Naive thymus-derived CD4-positive, alpha-beta T cell (primary cell): ENCODE measurements at regions not wholly inside any gene's neighbourhood (a gene's known extent, or its start where the extent isn't known, plus 50 kb on each side); places are given as distances from the start of the nearest gene placed in this dataset.
A peak's percentile ranks its signal among the peaks of the same experiment; 100 is the strongest.

Source experiments
- ATAC-seq: fragments of 150-1000 bp; cut with Tn5 transposase; 2 replicates; pipeline ENCODE4 v1.10.0; 2021; ENCODE audit warnings: mild to moderate bottlenecking, moderate library complexity
- CTCF ChIA-PET: fragments of 350-600 bp; sonication (Branson Sonifier 250); formaldehyde crosslinking; loops from one replicate; lab custom pipeline; 2021; ENCODE audit warnings: antibody characterized with exemption; lab: Charles Lee
- POLR2A ChIA-PET: fragments of 350-600 bp; sonication (Branson Sonifier 250); formaldehyde crosslinking; loops from one replicate; lab custom pipeline; 2021; ENCODE audit warnings: antibody characterized with exemption, inconsistent platforms; lab: Charles Lee
- DNase-seq, 9 donors: peaks; one replicate each; pipeline versions ENCODE4 v3.0.0 to v3.0.0-alpha.2; 2020 to 2022; ENCODE audit warnings: mixed read lengths in 1 of 9
- H3K27ac ChIP-seq: one replicate; pipeline ENCODE4 v1.7.0; 2013; ENCODE audit warnings: mild to moderate bottlenecking, low read depth, low read length, moderate library complexity
- H3K27me3 ChIP-seq, 2 donors: one replicate each; pipeline ENCODE4 v1.7.0; 2013; ENCODE audit warnings: low read length in 2 of 2, mild to moderate bottlenecking in 2 of 2, moderate library complexity in 2 of 2; ENCODE audit not compliant: control insufficient read depth in 2 of 2, insufficient read depth in 2 of 2
- H3K36me3 ChIP-seq, 3 experiments: 1 replicate in 2 of 3; 2 replicates in 1 of 3; pipeline ENCODE4 v1.7.0; 2013; ENCODE audit warnings: low read length in 3 of 3, mild to moderate bottlenecking in 3 of 3, moderate library complexity in 1 of 3; ENCODE audit not compliant: insufficient read depth in 3 of 3, control insufficient read depth in 2 of 3
- H3K4me1 ChIP-seq, 2 donors: one replicate each; pipeline ENCODE4 v1.7.0; 2013; ENCODE audit warnings: low read length in 2 of 2, mild to moderate bottlenecking in 2 of 2, moderate library complexity in 1 of 2; ENCODE audit not compliant: control insufficient read depth in 2 of 2, insufficient read depth in 2 of 2
- H3K4me3 ChIP-seq: 2 replicates; pipeline ENCODE4 v1.7.0; 2013; ENCODE audit warnings: mild to moderate bottlenecking, low read length
- H3K9me3 ChIP-seq, 3 experiments: 1 replicate in 2 of 3; 2 replicates in 1 of 3; pipeline ENCODE4 v1.7.0; 2013; ENCODE audit warnings: low read length in 3 of 3; ENCODE audit not compliant: control insufficient read depth in 2 of 3
- H3K27ac Mint-ChIP-seq, 9 donors: one replicate each; pipeline ENCODE4 v1.8.0; 2020 to 2022; ENCODE audit warnings: mixed read lengths in 9 of 9, mild to moderate bottlenecking in 8 of 9, moderate library complexity in 5 of 9, inconsistent platforms in 2 of 9
- H3K27me3 Mint-ChIP-seq, 5 donors: one replicate each; pipeline ENCODE4 v1.8.0; 2021 to 2022; ENCODE audit warnings: mixed read lengths in 5 of 5, mild to moderate bottlenecking in 1 of 5
- H3K36me3 Mint-ChIP-seq, 5 donors: one replicate each; pipeline ENCODE4 v1.8.0; 2020 to 2022; ENCODE audit warnings: mixed read lengths in 5 of 5, mild to moderate bottlenecking in 3 of 5, inconsistent platforms in 1 of 5
- H3K4me1 Mint-ChIP-seq, 7 donors: one replicate each; pipeline ENCODE4 v1.8.0; 2020 to 2022; ENCODE audit warnings: mixed read lengths in 7 of 7, mild to moderate bottlenecking in 3 of 7, inconsistent platforms in 1 of 7
- H3K4me3 Mint-ChIP-seq, 10 donors: one replicate each; pipeline ENCODE4 v1.8.0; 2020 to 2022; ENCODE audit warnings: mild to moderate bottlenecking in 10 of 10, mixed read lengths in 10 of 10, moderate library complexity in 6 of 10, inconsistent platforms in 2 of 10
- H3K9me3 Mint-ChIP-seq, 11 donors: one replicate each; pipeline ENCODE4 v1.8.0; 2020 to 2022; ENCODE audit warnings: mixed read lengths in 11 of 11, mild to moderate bottlenecking in 4 of 11, inconsistent platforms in 1 of 11, moderate library complexity in 1 of 11
- intact Hi-C, 2 donors: fragments of 100-400 bp; cut with micrococcal nuclease; formaldehyde crosslinking; loops; one replicate each; pipeline ENCODE4 v1.15.1; 2023

GRCh38 chr16:79297805-79298204 is 302.7 kb downstream of the MAF start:
- H3K4me1 ChIP-seq = peaks cover 0 to 4% of the 10 kb centered on the region in 2 donors
- Mint-ChIP-seq H3K27me3 (peaks cover 0 to 4% (median 0%) of the 10 kb centered on the region in 5 donors), H3K27ac (no peak overlapping the region), H3K4me3 (no peak overlapping the region), H3K9me3 (peaks cover 0 to 3% (median 0%) of the 10 kb centered on the region in 11 donors), H3K36me3 (peaks cover 0 to 2% (median 0%) of the 10 kb centered on the region in 5 donors), H3K4me1 (peaks cover 8 to 19% (median 10%) of the 10 kb centered on the region in 7 donors)
- DNase-seq (no peak), ATAC-seq (no peak)
- H3K27ac ChIP-seq = no peak overlapping the region
- ChIA-PET CTCF (no interaction called here), POLR2A (no interaction called here)
- no peaks in the 10 kb centered on the region for H3K36me3 ChIP-seq
- intact Hi-C loops = no loop called here
- no peak overlapping the region for H3K4me3 ChIP-seq
- no peaks in the 10 kb centered on the region for H3K27me3 ChIP-seq
- no peaks in the 10 kb centered on the region for H3K9me3 ChIP-seq

GRCh38 chr16:79297296-79297695 is 303.2 kb downstream of the MAF start:
- H3K4me3 Mint-ChIP-seq = no peak overlapping the region
- H3K4me1 ChIP-seq = peaks cover 0 to 4% of the 10 kb centered on the region in 2 donors

GRCh38 chr16:79296491-79296890 is 304.0 kb downstream of the MAF start:
- Histone ChIP-seq H3K27me3 (no peaks in the 10 kb centered on the region), H3K36me3 (no peaks in the 10 kb centered on the region), H3K4me3 (no peak overlapping the region), H3K27ac (no peak overlapping the region), H3K9me3 (no peaks in the 10 kb centered on the region), H3K4me1 (peaks cover 0 to 4% of the 10 kb centered on the region in 2 donors)
- peak overlapping the region in 1 of 10 donors; percentile 42 for H3K4me3 Mint-ChIP-seq
- ChIA-PET CTCF (no interaction called here), POLR2A (no interaction called here)
- peaks cover 0 to 2% (median 0%) of the 10 kb centered on the region in 5 donors for H3K36me3 Mint-ChIP-seq
- H3K4me1 Mint-ChIP-seq = peaks cover 8 to 19% (median 10%) of the 10 kb centered on the region in 7 donors
- intact Hi-C loops = no loop called here
- ATAC-seq (peak; percentile 60), DNase-seq (peak in 2 of 9 donors; percentile 21 to 24)
- H3K27ac Mint-ChIP-seq = peak overlapping the region in 2 of 9 donors; percentile 31 to 53
- peaks cover 0 to 6% (median 0%) of the 10 kb centered on the region in 11 donors for H3K9me3 Mint-ChIP-seq
- peaks cover 0 to 4% (median 0%) of the 10 kb centered on the region in 5 donors for H3K27me3 Mint-ChIP-seq

More at GRCh38 chr16:79297296-79297695, 303.2 kb downstream of the MAF start:
- H3K27me3 Mint-ChIP-seq = peaks cover 0 to 4% (median 0%) of the 10 kb centered on the region in 5 donors
- H3K36me3 Mint-ChIP-seq = peaks cover 0 to 2% (median 0%) of the 10 kb centered on the region in 5 donors
- POLR2A ChIA-PET = no interaction called here
- ATAC-seq = no peak
- H3K27ac ChIP-seq = no peak overlapping the region
- no peaks in the 10 kb centered on the region for H3K9me3 ChIP-seq
- CTCF ChIA-PET = no interaction called here
- peaks cover 0 to 3% (median 0%) of the 10 kb centered on the region in 11 donors for H3K9me3 Mint-ChIP-seq
- no peak overlapping the region for H3K27ac Mint-ChIP-seq
- no peaks in the 10 kb centered on the region for H3K27me3 ChIP-seq
- H3K4me3 ChIP-seq = no peak overlapping the region
- H3K36me3 ChIP-seq = no peaks in the 10 kb centered on the region
- intact Hi-C loops = no loop called here
- peaks cover 8 to 19% (median 10%) of the 10 kb centered on the region in 7 donors for H3K4me1 Mint-ChIP-seq
- no peak for DNase-seq

GRCh38 chr16:79295746-79296145 is 304.8 kb downstream of the MAF start:
- peaks cover 0 to 4% (median 0%) of the 10 kb centered on the region in 5 donors for H3K36me3 Mint-ChIP-seq
- no peak overlapping the region for H3K4me3 ChIP-seq
- H3K4me1 ChIP-seq = peaks cover 0 to 4% of the 10 kb centered on the region in 2 donors
- peaks cover 8 to 19% (median 10%) of the 10 kb centered on the region in 7 donors for H3K4me1 Mint-ChIP-seq
- no peaks in the 10 kb centered on the region for H3K9me3 ChIP-seq
- ATAC-seq (no peak), DNase-seq (no peak)
- POLR2A ChIA-PET = no interaction called here
- H3K36me3 ChIP-seq = no peaks in the 10 kb centered on the region
- H3K9me3 Mint-ChIP-seq = peaks cover 0 to 6% (median 0%) of the 10 kb centered on the region in 11 donors
- H3K27ac ChIP-seq = no peak overlapping the region
- intact Hi-C loops = no loop called here
- H3K27me3 ChIP-seq = no peaks in the 10 kb centered on the region
- CTCF ChIA-PET = no interaction called here
- H3K27ac Mint-ChIP-seq = peak overlapping the region in 1 of 9 donors; percentile 53
- H3K27me3 Mint-ChIP-seq = peaks cover 0 to 2% (median 0%) of the 10 kb centered on the region in 5 donors
- no peak overlapping the region for H3K4me3 Mint-ChIP-seq

- intact Hi-C loops = no loop called here
- ATAC-seq (no peak), DNase-seq (no peak)
- CTCF ChIA-PET = no interaction called here
- H3K27ac Mint-ChIP-seq = no peak overlapping the region
- Histone ChIP-seq H3K27me3 (no peaks in the 10 kb centered on the region), H3K27ac (no peak overlapping the region), H3K9me3 (no peaks in the 10 kb centered on the region), H3K4me3 (no peak overlapping the region), H3K4me1 (peaks cover 0 to 4% of the 10 kb centered on the region in 2 donors), H3K36me3 (no peaks in the 10 kb centered on the region)
- POLR2A ChIA-PET = no interaction called here
- peaks cover 0 to 4% (median 0%) of the 10 kb centered on the region in 5 donors for H3K36me3 Mint-ChIP-seq
- H3K4me3 Mint-ChIP-seq = no peak overlapping the region
- H3K4me1 Mint-ChIP-seq = peaks cover 8 to 19% (median 10%) of the 10 kb centered on the region in 7 donors
- H3K9me3 Mint-ChIP-seq = peaks cover 0 to 6% (median 0%) of the 10 kb centered on the region in 11 donors
- H3K27me3 Mint-ChIP-seq = no peaks in the 10 kb centered on the region
These were observed 305.4 kb downstream of the MAF start for GRCh38 chr16:79295162-79295561.

GRCh38 chr16:79294568-79294967 is 306.0 kb downstream of the MAF start:
- no peak for DNase-seq
- peaks cover 0 to under 1% (median 0%) of the 10 kb centered on the region in 5 donors for H3K27me3 Mint-ChIP-seq
- ChIA-PET POLR2A (no interaction called here), CTCF (no interaction called here)
- H3K36me3 Mint-ChIP-seq = peaks cover 0 to 4% (median 0%) of the 10 kb centered on the region in 5 donors
- no peak for ATAC-seq
- Histone ChIP-seq H3K4me1 (peaks cover 0 to 4% of the 10 kb centered on the region in 2 donors), H3K27me3 (no peaks in the 10 kb centered on the region), H3K9me3 (no peaks in the 10 kb centered on the region), H3K36me3 (no peaks in the 10 kb centered on the region), H3K4me3 (no peak overlapping the region), H3K27ac (no peak overlapping the region)
- peaks cover 8 to 19% (median 10%) of the 10 kb centered on the region in 7 donors for H3K4me1 Mint-ChIP-seq
- intact Hi-C loops = no loop called here
- H3K4me3 Mint-ChIP-seq = no peak overlapping the region
- H3K9me3 Mint-ChIP-seq = peaks cover 0 to 6% (median 0%) of the 10 kb centered on the region in 11 donors
- H3K27ac Mint-ChIP-seq = no peak overlapping the region
